HG03460 (cell line): ENCODE measurements at regions not wholly inside any gene's neighbourhood (a gene's known extent, or its start where the extent isn't known, plus 50 kb on each side); places are given as distances from the start of the nearest gene placed in this dataset.
A peak's percentile ranks its signal among the peaks of the same experiment; 100 is the strongest.

Experiments used
- ATAC-seq: cut with Tn5 transposase; IDR thresholded peaks from one replicate; pipeline ENCODE4 v1.9.1; 2021; ENCODE audit not compliant: unreplicated experiment

GRCh38 chr11:103623933-103624332 lies 412.5 kb upstream of the DDI1 start:
- peak; percentile 58 for ATAC-seq

- no peak for ATAC-seq
Measured at GRCh38 chr11:103624708-103625623, 411.5 kb upstream of the DDI1 start.

GRCh38 chr11:103625624-103625965 lies 410.8 kb upstream of the DDI1 start:
- no peak for ATAC-seq

- no peak for ATAC-seq
Measured at GRCh38 chr11:103628121-103628520, 408.3 kb upstream of the DDI1 start.

- no peak for ATAC-seq
Measured at GRCh38 chr11:103631841-103632240, 404.6 kb upstream of the DDI1 start.

GRCh38 chr11:103633068-103633788 lies 403.2 kb upstream of the DDI1 start:
- ATAC-seq: no peak

- ATAC-seq: no peak
Measured at GRCh38 chr11:103633819-103634590, 402.4 kb upstream of the DDI1 start.

- no peak for ATAC-seq
Measured at GRCh38 chr11:103636232-103636631, 400.2 kb upstream of the DDI1 start.

- ATAC-seq: no peak
Measured at GRCh38 chr11:103637295-103637694, 399.1 kb upstream of the DDI1 start.

- ATAC-seq: no peak
Measured at GRCh38 chr11:103637831-103638230, 398.6 kb upstream of the DDI1 start.

GRCh38 chr11:103644676-103645075 lies 391.8 kb upstream of the DDI1 start:
- ATAC-seq: no peak

GRCh38 chr11:103648054-103648453 lies 388.4 kb upstream of the DDI1 start:
- no peak for ATAC-seq

- no peak for ATAC-seq
Measured at GRCh38 chr11:103648670-103649400, 387.6 kb upstream of the DDI1 start.

- ATAC-seq: no peak
Measured at GRCh38 chr11:103649401-103649895, 387.0 kb upstream of the DDI1 start.

GRCh38 chr11:103650330-103650729 lies 386.1 kb upstream of the DDI1 start:
- ATAC-seq: no peak

- ATAC-seq: no peak
Measured at GRCh38 chr11:103651341-103651998, 385.0 kb upstream of the DDI1 start.

- no peak for ATAC-seq
Measured at GRCh38 chr11:103652013-103652412, 384.4 kb upstream of the DDI1 start.

- no peak for ATAC-seq
Measured at GRCh38 chr11:103656382-103656781, 380.1 kb upstream of the DDI1 start.

- no peak for ATAC-seq
Measured at GRCh38 chr11:103659206-103659618, 377.2 kb upstream of the DDI1 start.

- no peak for ATAC-seq
Measured at GRCh38 chr11:103659743-103660142, 376.7 kb upstream of the DDI1 start.
